Left hindlimb (tissue), 1 donor: ENCODE measurements at regions not wholly inside any gene's neighbourhood (a gene's known extent, or its start where the extent isn't known, plus 50 kb on each side); places are given as distances from the start of the nearest gene placed in this dataset.

Source experiments
- DNase-seq: peaks from one replicate; pipeline ENCODE4 v3.0.0-alpha.2; 2018

GRCh38 chr10:88060762-88061161 lies 197.3 kb downstream of the PTEN start:
- DNase-seq: no peak

DNA sequence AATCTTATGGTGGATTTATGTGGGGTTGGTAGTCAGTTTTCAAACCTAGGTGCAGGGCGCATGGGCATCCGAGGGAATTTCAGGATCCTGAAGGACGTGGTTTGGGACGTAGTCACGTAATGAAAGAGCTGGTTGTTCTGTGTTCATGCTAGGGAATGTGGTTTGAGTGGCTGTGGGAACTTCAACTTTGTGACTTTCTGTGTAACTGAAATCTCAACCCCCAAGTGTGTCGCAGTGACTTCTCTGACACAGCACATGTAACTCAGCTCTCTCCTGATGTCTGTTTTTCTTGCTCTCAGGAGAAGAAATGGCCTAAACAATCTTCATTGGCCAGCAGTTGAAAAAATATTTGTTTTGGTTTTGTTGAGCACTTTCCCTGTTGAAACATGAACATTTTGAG lies 199.0 kb downstream of the PTEN start:
- no peak for DNase-seq

- DNase-seq: no peak
Measured at GRCh38 chr10:88062798-88063472, 199.5 kb downstream of the PTEN start.

DNA sequence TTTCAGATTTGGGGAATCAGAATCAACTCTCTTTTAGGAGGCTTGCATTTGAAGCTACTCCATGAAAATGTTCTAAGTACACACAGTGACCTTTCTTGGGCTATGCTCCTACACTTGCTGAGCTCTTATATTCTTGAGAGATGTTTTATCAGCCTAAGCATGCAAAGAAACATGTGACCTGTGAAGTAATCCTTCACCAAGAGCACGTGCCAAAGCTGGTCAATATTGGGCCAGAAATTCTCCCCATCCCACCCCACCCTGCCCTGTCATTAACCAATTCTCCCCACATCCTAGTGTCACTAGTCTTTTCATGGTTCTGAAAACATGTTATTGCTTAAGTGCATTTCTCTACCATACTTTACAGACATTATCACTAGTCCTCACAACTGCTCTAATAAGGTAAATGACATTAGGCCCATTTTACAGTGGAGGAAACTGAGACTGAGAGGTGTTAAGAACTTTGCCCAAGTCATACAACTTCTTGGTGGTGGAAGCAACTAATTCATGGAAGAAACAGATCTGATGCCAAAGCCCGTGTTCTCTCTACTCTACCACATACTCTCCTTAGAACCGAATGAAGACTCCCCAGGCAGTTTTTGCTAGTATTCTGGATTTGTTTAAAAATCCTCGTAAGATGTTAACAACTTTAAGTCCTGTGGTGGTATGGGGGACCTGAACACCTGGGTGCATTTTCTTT lies 200.6 kb downstream of the PTEN start:
- DNase-seq: no peak

- DNase-seq: peak; percentile 63
Measured at GRCh38 chr10:88064608-88065382, 201.4 kb downstream of the PTEN start.

DNA sequence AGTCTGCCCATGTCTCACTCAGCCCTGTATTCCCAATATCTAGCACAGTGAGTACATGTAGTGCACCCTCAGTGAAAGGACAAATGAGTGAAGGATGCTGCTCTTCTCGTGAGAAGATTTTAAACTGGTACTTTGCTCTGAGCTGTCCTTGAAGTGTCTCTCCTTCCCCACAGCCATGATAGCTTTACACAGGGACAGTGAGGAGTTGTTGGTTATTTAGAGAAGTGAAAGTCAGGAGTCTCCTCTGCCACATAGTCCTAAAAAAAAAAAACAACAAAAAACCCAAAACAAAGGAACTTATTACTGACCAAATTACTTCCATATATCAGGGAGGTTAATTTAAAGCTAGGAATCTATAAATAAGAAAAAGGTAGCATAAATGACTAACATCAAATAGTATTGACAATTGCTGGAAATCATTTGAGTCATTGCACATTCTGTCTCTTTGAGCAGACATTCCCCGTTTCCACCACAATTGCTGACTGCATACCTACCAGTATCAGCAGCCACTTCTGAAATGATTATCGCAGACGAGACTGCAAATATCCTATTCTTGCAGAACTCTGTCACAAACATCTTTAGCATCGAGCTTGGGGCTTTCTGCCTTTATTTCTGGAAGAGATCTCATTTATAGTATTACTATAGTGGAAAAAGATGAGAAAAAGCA lies 202.1 kb downstream of the PTEN start:
- no peak for DNase-seq

DNA sequence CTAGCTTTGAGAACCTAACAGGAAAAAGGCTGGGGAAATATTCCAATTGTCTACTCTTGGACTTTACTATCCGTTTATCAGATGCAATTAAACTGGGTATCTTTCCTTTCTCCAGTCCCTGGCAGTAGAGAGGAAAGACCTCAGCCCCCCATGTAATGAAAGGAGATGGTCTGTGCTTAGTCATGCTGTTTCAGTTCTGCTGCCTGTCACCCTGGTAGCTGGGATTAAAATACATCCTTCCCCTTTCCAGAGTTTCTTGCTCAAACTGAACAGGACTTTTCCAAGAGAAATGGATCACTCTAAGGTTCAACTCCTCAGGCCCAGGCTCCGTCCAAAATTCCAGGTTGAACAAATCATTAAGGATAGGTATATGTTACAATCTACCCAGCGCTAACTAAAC lies 202.9 kb downstream of the PTEN start:
- no peak for DNase-seq

DNA sequence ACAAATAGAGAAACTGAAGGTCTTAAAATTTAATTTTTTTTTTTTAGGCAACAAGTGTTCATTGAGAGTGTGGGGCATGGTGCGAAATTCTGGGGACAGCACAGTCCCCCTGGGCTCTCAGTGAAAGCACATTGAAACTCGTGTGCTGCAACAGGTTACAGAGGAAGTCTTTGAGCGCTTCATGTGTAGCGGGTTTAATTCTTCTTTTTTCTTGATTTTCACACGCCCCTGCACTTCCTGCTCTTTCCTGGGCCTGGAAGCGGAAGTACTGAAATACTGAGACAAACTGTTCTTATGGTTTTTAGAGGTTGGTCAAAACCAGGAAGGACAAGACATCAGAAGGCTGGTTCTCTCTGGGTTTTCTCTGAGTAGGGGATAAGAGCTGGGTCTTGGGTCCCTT lies 203.5 kb downstream of the PTEN start:
- no peak for DNase-seq

DNA sequence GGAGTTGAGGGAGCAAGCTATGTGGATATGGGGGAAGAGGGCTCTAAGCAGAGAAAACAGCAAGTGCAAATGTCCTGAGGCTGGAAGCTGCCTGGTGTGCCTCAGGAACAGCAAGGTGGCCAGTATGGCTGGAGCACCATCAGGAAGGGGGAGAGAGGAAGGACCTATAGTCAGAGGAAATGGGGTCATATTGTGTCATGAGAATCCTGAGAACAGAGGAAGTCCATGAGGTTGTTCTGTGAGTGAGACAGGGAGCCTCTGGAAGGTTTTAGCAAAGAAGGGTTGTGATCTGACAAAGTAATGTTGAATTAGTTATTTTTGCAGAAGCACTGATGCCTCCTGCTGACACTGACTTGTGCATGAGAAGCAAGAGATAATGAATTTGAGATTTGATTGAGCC lies 204.3 kb downstream of the PTEN start:
- DNase-seq: no peak

- no peak for DNase-seq
Measured at GRCh38 chr10:88069338-88069737, 205.9 kb downstream of the PTEN start.

DNA sequence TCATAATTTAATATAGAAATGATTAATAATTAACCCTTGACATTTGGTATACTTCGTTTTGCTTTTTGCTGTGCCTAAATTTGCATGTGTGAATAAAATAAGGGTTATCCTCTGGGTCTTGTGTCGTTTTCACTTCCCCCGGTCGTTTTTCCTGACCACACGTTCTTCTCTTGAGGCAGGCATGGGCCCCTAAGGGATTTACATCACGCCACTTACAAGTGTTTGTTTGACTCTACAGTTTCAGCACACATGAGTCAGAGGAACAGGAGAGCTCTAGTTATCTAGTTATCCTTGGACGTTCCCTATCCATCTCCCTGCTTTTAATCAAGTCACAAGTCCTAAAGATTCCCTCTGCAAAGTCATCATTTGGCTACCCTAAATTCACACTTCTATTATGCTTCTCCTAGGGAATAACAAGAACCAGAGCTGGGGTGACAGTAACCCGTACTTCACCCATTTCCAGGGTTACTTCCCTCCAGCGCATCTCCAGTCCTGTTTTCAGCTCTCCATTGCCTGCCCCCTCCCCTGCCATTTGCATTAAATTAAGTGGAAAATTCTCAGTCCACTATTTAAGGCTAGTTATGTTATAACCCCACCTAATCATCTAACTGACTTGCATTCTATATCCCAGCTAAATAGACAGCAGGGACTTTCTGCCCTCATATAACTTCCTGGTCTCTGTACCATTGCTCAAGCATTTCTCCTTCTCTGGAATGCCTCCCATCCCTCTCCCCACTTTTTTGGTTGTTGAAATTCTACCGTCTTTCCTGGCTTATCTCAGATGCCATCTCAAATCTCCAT lies 206.9 kb downstream of the PTEN start:
- DNase-seq: no peak

DNA sequence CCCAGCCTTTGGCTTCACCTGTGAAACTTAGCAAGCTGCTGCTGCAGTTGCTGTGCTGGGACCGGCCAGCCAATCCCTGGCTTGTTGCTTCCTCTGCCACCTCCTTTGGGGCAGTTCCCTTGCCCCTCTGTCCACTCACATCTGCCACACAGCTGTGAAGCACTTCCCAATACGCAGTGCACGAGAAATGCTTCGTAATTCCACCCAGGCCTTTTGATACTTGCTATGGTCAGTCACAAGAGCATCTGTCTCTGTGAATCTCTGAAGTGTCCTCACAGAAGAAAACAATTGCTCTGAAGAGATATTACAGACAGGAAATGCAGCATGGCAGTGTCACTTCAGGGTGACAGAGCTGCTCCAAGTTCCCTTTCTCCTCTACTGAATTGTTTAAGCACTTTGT lies 208.5 kb downstream of the PTEN start:
- no peak for DNase-seq

DNA sequence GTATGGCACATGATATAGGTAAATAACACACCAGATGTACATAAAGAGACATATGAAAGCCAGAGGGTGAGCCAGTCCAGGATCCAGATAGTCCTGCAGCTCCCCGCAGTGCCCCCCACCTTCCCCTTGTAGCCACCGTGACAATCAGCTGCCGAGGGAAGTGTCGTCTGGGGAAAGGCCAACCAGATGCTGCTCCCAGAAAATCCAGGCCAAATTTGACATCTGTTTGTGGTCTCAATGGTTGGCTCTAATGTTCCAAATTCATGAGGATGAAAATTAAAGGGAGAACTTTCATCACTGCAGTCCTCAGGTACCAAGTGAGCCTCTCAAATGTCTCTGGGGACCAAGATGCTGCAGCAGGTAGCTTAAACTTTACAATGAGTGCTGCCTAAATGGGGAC lies 210.3 kb downstream of the PTEN start:
- DNase-seq: no peak

DNA sequence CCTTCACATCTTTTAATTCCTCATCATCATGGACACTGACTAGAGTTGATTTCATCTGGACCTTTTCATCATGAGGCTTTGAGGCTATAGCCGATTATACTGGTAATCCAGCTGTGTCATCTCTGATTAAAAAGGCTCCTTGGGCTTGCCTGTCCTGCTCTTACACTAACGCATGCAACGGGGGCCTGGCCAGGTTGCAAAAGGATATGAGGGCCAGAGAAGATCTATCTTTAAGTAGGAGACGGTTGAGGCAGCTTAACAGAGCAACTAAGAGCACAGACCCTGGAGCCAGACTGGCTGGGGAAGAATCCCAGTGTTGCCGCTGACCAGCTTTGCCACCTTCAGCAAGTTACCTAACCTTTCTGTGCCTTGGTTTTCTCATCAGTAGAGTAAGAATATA lies 211.5 kb downstream of the PTEN start:
- no peak for DNase-seq

- DNase-seq: no peak
Measured at GRCh38 chr10:88076027-88076880, 212.8 kb downstream of the PTEN start.

GRCh38 chr10:88077977-88078376 lies 214.6 kb downstream of the PTEN start:
- DNase-seq: no peak

GRCh38 chr10:88080213-88080612 lies 216.8 kb downstream of the PTEN start:
- DNase-seq: no peak

- no peak for DNase-seq
Measured at GRCh38 chr10:88081457-88082054, 218.1 kb downstream of the PTEN start.

DNA sequence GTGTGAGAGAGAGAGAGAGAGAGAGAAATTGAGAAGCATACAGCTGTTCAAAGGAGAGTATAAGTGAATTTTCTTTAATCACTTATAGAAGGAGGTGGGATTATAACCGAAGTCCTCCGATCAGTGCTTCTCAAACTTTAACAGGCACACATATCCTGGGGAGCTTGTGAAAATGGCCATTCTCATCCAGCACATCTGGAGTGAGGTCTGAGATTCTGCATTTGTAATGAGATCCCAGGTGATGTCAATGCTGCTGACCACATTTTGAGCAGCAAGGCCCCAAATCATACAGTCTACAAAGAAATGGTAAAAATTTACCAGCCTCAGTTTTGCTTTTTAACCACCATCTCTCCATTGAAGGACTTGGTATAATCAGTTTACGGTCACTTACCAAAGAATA lies 219.0 kb downstream of the PTEN start:
- DNase-seq: no peak

GRCh38 chr10:88082806-88083596 lies 219.6 kb downstream of the PTEN start:
- no peak for DNase-seq
